SU-DHL-6 (cell line): ENCODE measurements at regions not wholly inside any gene's neighbourhood (a gene's known extent, or its start where the extent isn't known, plus 50 kb on each side); places are given as distances from the start of the nearest gene placed in this dataset.

Experiments used
- H2AFZ ChIP-seq: fragments of 200-600 bp; sonication (generic); 2 replicates; pipeline ENCODE4 v1.6.1; 2014; ENCODE audit warnings: low read depth, mild to moderate bottlenecking, moderate library complexity, mixed read lengths, antibody characterized with exemption, low read length; ENCODE audit not compliant: severe bottlenecking
- H3F3A ChIP-seq: fragments of 200-600 bp; shearing (Covaris generic); 2 replicates; pipeline ENCODE4 v1.6.0; 2016; ENCODE audit warnings: antibody characterized with exemption, mild to moderate bottlenecking; ENCODE audit not compliant: insufficient read depth
- H3K27ac ChIP-seq: fragments of 200-600 bp; sonication (generic); 2 replicates; pipeline ENCODE4 v1.5.1; 2016; ENCODE audit warnings: low read depth, mild to moderate bottlenecking, low read length, moderate library complexity, mixed read lengths
- H3K27me3 ChIP-seq: fragments of 200-600 bp; sonication (generic), shearing (Covaris generic); 2 replicates; pipeline ENCODE4 v1.6.0; 2014; ENCODE audit warnings: mild to moderate bottlenecking, low read length
- H3K36me3 ChIP-seq: fragments of 200-600 bp; sonication (generic); 2 replicates; pipeline ENCODE4 v1.6.1; 2014; ENCODE audit warnings: mild to moderate bottlenecking, low read length, mixed read lengths
- H3K4me2 ChIP-seq: fragments of 300-600, 200-600 bp; shearing (Covaris generic), sonication (generic); 2 replicates; pipeline ENCODE4 v1.6.0; 2014; ENCODE audit warnings: low read length, low read depth, mild to moderate bottlenecking; ENCODE audit not compliant: poor library complexity, severe bottlenecking
- H3K4me3 ChIP-seq: fragments of 200-600 bp; sonication (generic); 2 replicates; pipeline ENCODE4 v1.5.1; 2014; ENCODE audit warnings: antibody characterized with exemption, low read length, mild to moderate bottlenecking, mixed read lengths; ENCODE audit not compliant: insufficient read depth, poor library complexity, severe bottlenecking
- H3K79me2 ChIP-seq: fragments of 200-600 bp; sonication (generic); 2 replicates; pipeline ENCODE4 v1.6.1; 2014; ENCODE audit warnings: mild to moderate bottlenecking, low read length, moderate library complexity; ENCODE audit not compliant: insufficient read depth
- H3K9ac ChIP-seq: fragments of 200-600 bp; sonication (generic); 2 replicates; pipeline ENCODE4 v1.7.0; 2014; ENCODE audit warnings: mild to moderate bottlenecking, low read length
- H3K9me2 ChIP-seq: fragments of 200-600 bp; sonication (generic); replicated peaks from 2 replicates; pipeline ENCODE4 v1.6.1; 2014; ENCODE audit warnings: low read length; ENCODE audit not compliant: insufficient read depth
- H3K9me3 ChIP-seq: fragments of 200-600 bp; sonication (generic); 2 replicates; pipeline ENCODE4 v1.6.1; 2014; ENCODE audit warnings: low read length, mixed read lengths; ENCODE audit not compliant: insufficient read depth
- H4K20me1 ChIP-seq: fragments of 200-600 bp; sonication (generic); 2 replicates; pipeline ENCODE4 v1.6.1; 2014; ENCODE audit warnings: low read depth, mild to moderate bottlenecking, antibody characterized with exemption, low read length, moderate library complexity, mixed read lengths
- CTCF ChIP-seq: fragments of 200-600 bp; sonication (generic); IDR thresholded peaks from one replicate; pipeline ENCODE4 v1.5.1; 2017; ENCODE audit warnings: antibody characterized with exemption, mild to moderate bottlenecking, low read length, moderate library complexity; ENCODE audit not compliant: insufficient read depth, poor library complexity, severe bottlenecking
- EZH2phosphoT487 ChIP-seq: fragments of 200-600 bp; sonication (generic), shearing (Covaris generic); conservative IDR thresholded peaks from 2 replicates; pipeline ENCODE4 v1.6.1; 2018; ENCODE audit warnings: mild to moderate bottlenecking, antibody characterized with exemption, low read length, moderate library complexity, mixed read lengths

GRCh38 chr11:22041039-22041438 is 151.8 kb upstream of the ANO5 start:
- Histone ChIP-seq H3K4me2 (no peak overlapping the region), H3K9ac (no peak overlapping the region), H3K27me3 (no peaks in the 10 kb centered on the region), H3K36me3 (no peaks in the 10 kb centered on the region), H3K79me2 (no peaks in the 10 kb centered on the region), H4K20me1 (no peaks in the 10 kb centered on the region), H3K4me3 (no peak overlapping the region), H3K27ac (no peak overlapping the region), H2AFZ (no peak overlapping the region), H3K9me2 (no peaks in the 10 kb centered on the region), H3F3A (no peaks in the 10 kb centered on the region), H3K9me3 (no peaks in the 10 kb centered on the region)
- TF ChIP-seq CTCF (no peak), EZH2phosphoT487 (no peak)

- Histone ChIP-seq H3K4me2 (no peak overlapping the region), H3K27me3 (no peaks in the 10 kb centered on the region), H3K27ac (no peak overlapping the region), H3K36me3 (no peaks in the 10 kb centered on the region), H2AFZ (no peak overlapping the region), H4K20me1 (no peaks in the 10 kb centered on the region), H3F3A (no peaks in the 10 kb centered on the region), H3K9me2 (no peaks in the 10 kb centered on the region), H3K9me3 (no peaks in the 10 kb centered on the region), H3K4me3 (no peak overlapping the region), H3K79me2 (no peaks in the 10 kb centered on the region), H3K9ac (no peak overlapping the region)
- TF ChIP-seq EZH2phosphoT487: no peak
These were observed 150.8 kb upstream of the ANO5 start for GRCh38 chr11:22042081-22042480.

GRCh38 chr11:22044126-22044525 is 148.8 kb upstream of the ANO5 start:
- H3K9me2 ChIP-seq: no peaks in the 10 kb centered on the region
- H3K27me3 ChIP-seq: no peaks in the 10 kb centered on the region
- no peak overlapping the region for H3K9ac ChIP-seq
- no peak overlapping the region for H3K4me2 ChIP-seq
- H3K36me3 ChIP-seq: no peaks in the 10 kb centered on the region
- no peaks in the 10 kb centered on the region for H3K9me3 ChIP-seq
- no peaks in the 10 kb centered on the region for H4K20me1 ChIP-seq
- no peak overlapping the region for H2AFZ ChIP-seq
- H3K4me3 ChIP-seq: no peak overlapping the region
- no peaks in the 10 kb centered on the region for H3F3A ChIP-seq
- H3K79me2 ChIP-seq: no peaks in the 10 kb centered on the region
- TF ChIP-seq CTCF (no peak), EZH2phosphoT487 (no peak)
- H3K27ac ChIP-seq: no peak overlapping the region

- Histone ChIP-seq H3K79me2 (no peaks in the 10 kb centered on the region), H3K36me3 (no peaks in the 10 kb centered on the region), H4K20me1 (no peaks in the 10 kb centered on the region), H3K9ac (no peak overlapping the region), H3K9me2 (no peaks in the 10 kb centered on the region), H3K4me2 (no peak overlapping the region), H3K27me3 (no peaks in the 10 kb centered on the region), H3F3A (no peaks in the 10 kb centered on the region), H3K27ac (no peak overlapping the region), H3K9me3 (no peaks in the 10 kb centered on the region), H3K4me3 (no peak overlapping the region), H2AFZ (no peak overlapping the region)
- TF ChIP-seq EZH2phosphoT487 (no peak), CTCF (no peak)
These were observed 143.6 kb upstream of the ANO5 start for GRCh38 chr11:22049276-22049675.
